ENCODE measurements at regions not wholly inside any gene's neighbourhood (a gene's known extent, or its start where the extent isn't known, plus 50 kb on each side); places are given as distances from the start of the nearest gene placed in this dataset.

DNA sequence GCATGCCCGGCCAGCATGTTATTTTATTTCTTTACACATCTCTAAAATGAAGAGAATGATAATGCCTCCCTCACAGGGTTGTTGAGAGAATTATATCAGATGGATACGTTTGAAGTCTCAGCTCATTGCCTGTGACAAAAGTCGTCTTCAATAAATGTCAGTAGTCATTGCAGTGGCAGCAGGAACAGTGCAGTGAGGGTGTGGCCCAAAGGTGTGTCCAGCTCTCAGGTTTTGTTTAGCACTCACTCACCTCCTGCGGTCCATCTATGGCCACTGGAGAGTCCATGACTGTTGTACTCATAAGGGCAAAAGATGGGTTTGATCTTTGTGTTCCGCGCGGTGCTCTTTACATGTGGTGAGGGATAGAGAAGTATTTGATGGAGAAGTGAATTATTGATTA lies 77.2 kb upstream of the TIAM2 start:
- TF ChIP-seq, protein P1, sequence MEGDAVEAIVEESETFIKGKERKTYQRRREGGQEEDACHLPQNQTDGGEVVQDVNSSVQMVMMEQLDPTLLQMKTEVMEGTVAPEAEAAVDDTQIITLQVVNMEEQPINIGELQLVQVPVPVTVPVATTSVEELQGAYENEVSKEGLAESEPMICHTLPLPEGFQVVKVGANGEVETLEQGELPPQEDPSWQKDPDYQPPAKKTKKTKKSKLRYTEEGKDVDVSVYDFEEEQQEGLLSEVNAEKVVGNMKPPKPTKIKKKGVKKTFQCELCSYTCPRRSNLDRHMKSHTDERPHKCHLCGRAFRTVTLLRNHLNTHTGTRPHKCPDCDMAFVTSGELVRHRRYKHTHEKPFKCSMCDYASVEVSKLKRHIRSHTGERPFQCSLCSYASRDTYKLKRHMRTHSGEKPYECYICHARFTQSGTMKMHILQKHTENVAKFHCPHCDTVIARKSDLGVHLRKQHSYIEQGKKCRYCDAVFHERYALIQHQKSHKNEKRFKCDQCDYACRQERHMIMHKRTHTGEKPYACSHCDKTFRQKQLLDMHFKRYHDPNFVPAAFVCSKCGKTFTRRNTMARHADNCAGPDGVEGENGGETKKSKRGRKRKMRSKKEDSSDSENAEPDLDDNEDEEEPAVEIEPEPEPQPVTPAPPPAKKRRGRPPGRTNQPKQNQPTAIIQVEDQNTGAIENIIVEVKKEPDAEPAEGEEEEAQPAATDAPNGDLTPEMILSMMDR (IDR thresholded peaks at IDR 0.05; ENCODE audit: extremely low read depth in 1 of 2, insufficient read depth in 1 of 2, low read depth in 1 of 2, low read length in 2 of 2): no peak
- TF ChIP-seq POLR2A (IDR thresholded peaks at IDR 0.05; ENCODE audit: low read depth, low read length) (no peak), MYC (IDR thresholded peaks at IDR 0.05; ENCODE audit: low read depth, low read length) (no peak), EZH2 (IDR thresholded peaks at IDR 0.05; ENCODE audit: borderline replicate concordance, low read depth, low read length, severe bottlenecking) (no peak), FOS (IDR thresholded peaks at IDR 0.05; ENCODE audit: borderline replicate concordance, insufficient read depth, low read length) (no peak), POLR2AphosphoS5 (IDR thresholded peaks at IDR 0.05; ENCODE audit: insufficient read depth, low read depth, low read length) (no peak), JUN (IDR thresholded peaks at IDR 0.05; ENCODE audit: borderline replicate concordance, insufficient read depth, insufficient read length, low read depth) (no peak), GATA2 (IDR thresholded peaks at IDR 0.05; ENCODE audit: insufficient read depth, insufficient read length, low read depth, low read length) (no peak)
- TF ChIP-seq, protein P2, sequence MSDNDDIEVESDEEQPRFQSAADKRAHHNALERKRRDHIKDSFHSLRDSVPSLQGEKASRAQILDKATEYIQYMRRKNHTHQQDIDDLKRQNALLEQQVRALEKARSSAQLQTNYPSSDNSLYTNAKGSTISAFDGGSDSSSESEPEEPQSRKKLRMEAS (IDR thresholded peaks at IDR 0.05; ENCODE audit: insufficient read depth, insufficient read length): no peak
